KG1 (cell line): ENCODE measurements at regions not wholly inside any gene's neighbourhood (a gene's known extent, or its start where the extent isn't known, plus 50 kb on each side); places are given as distances from the start of the nearest gene placed in this dataset.
"Not testable (repeated sequence)": the region's sequence is repeated elsewhere in the genome, so short reads cannot be mapped to it uniquely, and the experiment has no call there.

ENCODE experiments used
- DNase-seq: peaks from one replicate; lab custom pipeline; 2025; lab: John Stamatoyannopoulos, UW

DNA sequence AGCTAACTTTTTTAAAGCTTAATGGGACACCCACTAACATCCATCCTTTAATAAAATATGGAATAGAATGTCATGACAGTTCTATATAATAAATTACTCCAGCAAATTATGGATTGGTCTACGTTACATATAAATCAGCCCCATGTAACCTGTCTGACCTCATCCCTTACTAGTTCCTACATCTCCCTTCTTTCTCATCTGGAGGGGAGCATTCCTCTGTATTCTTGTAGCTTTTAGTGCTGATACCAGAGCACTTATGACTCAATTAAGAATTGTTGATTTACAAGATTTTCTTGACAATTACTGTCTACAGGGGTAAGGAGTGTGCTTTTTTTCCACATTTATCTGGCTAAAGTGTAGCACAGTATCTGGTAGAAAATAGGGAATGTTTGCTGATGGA, 523.7 kb downstream of the FAM181B start:
- DNase-seq, result no peak

DNA sequence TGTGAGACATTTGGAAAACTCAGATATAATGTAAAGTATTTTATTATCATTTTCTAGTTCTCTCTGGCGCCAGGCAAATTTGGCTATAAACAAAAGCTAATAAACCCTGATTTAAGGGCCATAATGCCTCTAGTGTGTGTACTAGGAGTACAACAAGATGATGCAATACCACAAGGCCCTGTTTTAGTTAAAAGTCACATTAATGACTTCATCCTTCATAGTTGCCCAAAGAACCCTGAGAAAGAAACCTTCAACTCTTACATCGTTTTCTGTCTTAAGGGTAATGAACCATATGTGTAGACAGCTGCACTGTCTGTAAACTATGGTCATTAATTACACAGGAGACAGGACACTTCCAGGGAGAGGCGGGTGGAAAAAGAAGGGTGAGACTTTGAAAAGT, 538.4 kb downstream of the FAM181B start:
- no peak for DNase-seq

DNA sequence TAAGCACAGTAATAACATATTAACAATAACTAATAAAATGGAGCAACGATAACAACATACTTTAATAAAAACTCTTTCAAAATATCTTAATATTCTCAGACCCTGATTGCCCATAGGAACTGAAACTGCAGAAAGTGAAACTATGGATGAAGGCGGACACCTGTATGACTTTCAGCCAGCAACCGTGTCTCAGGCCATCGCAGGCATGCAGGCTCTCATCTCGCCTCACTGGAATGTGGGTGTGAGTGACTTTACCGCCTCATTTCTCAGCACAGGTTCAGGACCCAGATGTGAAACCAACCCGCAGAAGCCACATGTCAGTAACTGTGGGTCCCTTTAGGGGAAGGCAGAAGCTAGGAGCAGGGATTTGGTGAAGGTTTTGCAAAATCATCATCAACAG, 539.1 kb downstream of the FAM181B start:
- DNase-seq, result no peak

DNA sequence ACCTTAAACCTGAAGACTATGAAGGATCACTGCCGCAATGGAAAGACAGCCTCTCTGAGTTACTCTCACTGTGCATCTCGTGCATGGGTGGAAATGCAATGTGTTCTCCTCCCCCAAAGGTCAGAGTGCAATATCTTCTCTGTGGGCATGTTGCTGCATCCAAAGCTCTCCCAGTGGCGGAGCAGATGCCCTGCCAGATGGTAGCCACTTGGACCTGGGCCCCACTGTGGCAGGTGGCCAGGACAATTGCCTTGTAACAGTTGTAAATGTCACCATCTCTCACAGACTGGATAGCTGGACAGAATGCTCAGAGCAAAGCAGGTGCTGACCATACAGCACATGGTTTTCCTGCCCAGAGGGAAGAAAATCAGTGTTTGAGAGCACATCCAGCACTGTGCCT, 542.0 kb downstream of the FAM181B start:
- DNase-seq, result no peak

GRCh38 chr11:82185925-82186324, 547.7 kb downstream of the FAM181B start:
- no peak for DNase-seq

DNA sequence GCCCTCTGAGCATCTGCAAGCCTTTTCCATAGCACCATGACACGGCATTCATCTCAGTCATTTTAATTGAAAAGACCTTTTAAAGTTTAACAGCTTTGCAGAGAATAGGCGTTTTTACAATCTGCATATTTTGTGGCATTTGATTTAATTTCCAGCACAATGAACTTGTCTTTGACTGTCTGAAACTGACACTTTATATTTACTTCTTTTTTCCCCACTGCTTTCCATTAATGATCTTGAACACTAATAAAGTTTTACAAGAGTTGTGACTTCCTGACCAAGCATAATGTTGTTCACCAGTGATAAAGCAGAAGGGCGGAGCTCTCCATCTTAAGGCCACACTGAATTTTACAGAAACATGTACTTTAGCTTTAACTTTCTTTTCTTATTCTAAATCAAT, 548.7 kb downstream of the FAM181B start:
- DNase-seq, result no peak

DNA sequence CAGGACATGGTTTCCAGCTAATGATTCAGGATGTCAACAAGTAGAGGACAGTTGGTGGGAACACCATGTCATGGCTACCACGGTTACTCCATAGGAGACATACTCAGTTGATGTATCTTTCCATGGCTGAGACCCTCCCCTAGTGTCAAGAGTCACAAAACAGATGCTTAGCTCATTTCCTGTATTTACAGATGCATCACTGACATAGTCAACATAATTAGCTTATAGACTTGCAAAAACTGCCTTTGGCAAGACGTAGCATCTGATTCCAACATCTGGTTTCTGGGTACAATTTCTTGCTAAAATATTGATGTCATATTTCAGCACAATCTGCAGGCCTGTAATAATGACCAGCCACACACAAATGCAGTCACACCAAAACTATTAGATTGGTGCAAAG, 550.3 kb downstream of the FAM181B start:
- DNase-seq, result no peak

GRCh38 chr11:82182697-82183096, 551.0 kb downstream of the FAM181B start:
- not testable (repeated sequence) for DNase-seq

DNA sequence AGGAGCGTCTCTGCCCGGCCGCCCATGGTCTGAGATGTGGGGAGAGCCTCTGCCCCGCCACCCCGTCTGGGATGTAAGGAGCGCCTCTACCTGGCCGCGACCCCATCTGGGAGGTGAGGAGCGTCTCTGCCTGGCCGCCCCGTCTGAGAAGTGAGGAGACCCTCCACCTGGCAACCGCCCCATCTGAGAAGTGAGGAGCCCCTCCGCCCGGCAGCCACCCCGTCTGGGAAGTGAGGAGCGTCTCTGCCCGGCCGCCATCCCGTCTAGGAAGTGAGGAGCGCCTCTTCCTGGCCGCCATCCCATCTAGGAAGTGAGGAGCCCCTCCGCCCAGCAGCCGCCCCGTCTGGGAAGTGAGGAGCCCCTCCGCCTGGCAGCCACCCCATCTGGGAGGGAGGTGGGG, 551.9 kb downstream of the FAM181B start:
- not testable (repeated sequence) for DNase-seq

DNA sequence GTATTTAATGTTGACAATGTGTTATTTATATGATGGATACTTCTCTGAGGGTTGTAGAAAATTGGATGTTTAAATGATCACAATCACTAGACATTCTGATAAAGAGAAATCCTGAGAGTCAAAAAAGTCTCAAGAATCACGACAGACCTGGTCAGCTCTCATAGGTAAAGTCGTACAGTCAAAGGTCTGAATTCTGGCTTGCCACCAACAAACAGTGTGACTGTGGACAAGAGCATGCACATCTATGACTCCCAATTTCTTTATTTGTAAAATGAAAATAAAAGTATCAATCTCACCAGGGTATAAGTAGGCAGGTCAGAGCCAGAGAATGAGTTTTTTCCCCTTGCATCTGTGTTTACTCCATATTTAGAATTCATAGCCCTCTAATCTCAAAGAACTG, 556.7 kb downstream of the FAM181B start:
- DNase-seq, result no peak

DNA sequence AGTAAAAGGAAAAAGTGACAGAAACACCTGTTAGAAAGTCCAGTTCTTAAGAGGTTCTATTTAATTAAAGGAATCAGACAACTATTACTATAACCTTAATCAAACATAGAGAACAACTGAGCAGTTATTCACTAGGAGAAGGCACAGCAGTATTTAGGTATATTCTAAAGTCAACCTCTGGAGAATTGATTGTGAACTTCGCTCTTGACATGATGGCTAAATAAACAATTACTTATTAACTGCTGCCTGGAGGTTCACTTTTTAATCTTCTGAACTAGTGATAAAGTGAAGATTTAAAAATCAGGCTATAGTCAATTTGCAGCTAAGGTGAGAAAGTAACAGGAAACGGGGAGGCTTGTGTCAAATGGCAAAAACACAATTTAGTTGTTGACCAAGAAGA, 557.3 kb downstream of the FAM181B start:
- DNase-seq, result no peak

GRCh38 chr11:82174610-82175009, 559.1 kb downstream of the FAM181B start:
- DNase-seq, result no peak

DNA sequence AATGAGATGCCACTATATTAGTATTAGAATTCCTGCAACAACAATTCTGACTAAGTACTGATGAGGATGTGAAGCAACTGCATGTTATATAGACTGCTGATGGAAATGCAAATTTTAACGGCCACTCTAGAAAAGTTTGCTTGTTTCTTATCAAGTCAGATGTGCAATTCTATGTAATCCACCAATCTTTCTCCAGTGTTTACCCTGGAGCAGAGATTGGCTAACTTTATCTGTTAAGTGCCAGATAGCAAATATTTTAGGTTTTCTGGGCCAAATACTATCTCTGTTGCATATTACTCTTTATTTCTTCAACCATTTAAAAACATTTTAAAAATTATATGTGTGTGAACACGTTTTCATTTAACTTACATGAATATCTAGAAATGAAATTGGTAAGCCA, 586.9 kb downstream of the FAM181B start:
- no peak for DNase-seq

DNA sequence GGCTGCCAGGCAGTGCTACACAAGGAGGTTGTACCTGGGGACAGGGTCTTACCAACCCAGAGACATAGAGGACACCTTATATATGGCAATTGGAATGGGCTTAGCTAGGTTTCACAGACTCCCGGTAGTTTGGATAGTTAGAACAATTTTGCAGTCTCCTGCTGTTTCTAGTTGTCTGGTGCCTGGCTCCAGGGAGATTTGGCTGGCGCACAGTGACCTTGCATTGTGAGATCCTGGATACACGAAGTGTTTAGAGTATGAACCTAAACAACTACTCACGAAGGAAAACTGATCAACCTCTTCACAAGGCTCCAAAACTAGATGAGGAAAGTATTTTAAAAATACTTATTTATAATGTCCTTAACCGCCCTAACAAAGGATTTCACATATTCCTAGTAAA, 614.7 kb downstream of the FAM181B start:
- no peak for DNase-seq

DNA sequence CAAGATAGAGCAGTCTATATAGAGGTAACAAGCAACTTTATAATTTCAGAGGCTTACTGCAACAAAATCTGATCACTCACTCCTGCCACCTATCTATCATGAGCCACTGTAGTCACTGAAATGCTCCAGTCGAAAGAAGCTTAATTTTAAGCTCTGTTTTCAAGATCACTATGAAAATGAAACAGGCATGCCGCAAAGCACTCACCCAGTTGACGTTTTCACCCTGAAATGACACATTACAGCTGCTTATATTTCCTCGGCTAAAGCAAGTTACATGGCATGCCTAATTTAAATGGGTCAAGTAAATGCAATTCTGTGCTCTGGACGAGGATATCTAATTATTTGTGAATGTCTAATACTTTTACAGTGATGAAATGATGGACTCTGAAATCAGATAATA, 616.3 kb downstream of the FAM181B start:
- DNase-seq, result no peak

GRCh38 chr11:82105331-82105998, 628.2 kb downstream of the FAM181B start:
- DNase-seq, result no peak

- DNase-seq, result no peak
Observed at GRCh38 chr11:82092904-82093303, 640.8 kb downstream of the FAM181B start.

GRCh38 chr11:82089426-82089825, 644.2 kb downstream of the FAM181B start:
- no peak for DNase-seq

DNA sequence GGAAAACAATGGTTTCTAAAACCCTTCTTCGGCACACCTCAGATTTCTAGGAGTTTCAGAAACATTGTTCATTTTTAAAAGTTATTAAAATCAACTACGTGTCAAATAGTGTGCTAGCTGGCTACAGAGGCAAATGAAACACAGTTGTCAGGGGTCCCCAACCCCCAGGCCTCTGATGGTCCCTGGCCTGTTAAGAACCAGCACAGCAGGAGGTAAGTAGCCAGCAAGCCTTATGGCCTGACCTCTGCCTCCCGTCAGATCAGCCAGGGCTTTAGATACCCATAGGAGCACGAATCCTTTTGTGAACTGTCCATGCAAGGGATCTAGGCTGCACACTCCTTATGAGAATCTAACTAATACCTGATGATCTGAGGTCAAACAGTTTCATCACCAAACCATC, 648.2 kb downstream of the FAM181B start:
- DNase-seq, result no peak

- no peak for DNase-seq
Observed at GRCh38 chr11:82082976-82083375, 650.7 kb downstream of the FAM181B start.

- no peak for DNase-seq
Observed at GRCh38 chr11:82080160-82080559, 653.5 kb downstream of the FAM181B start.

DNA sequence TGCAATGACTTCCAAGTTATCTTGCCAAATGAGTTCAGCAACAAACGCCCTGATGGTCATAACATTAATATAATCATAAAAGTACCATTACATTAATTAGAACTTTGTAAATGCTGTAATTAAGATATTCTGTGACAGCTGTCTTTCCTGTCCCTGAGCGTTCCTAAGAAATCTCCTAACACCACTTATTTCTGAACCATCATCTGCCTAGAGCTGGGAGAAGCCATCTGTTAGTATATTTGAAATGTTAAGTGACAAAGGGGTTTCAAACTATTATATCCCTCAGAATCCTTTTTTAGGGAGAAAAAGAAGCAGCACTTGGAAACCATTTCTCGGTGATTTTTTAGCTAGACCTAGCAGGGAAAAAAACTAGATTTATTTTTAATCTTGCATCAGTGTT, 657.5 kb downstream of the FAM181B start:
- no peak for DNase-seq

GRCh38 chr11:82059505-82059904, 674.2 kb downstream of the FAM181B start:
- DNase-seq, result no peak

GRCh38 chr11:82056450-82056849, 677.2 kb downstream of the FAM181B start:
- DNase-seq, result no peak

- no peak for DNase-seq
Observed at GRCh38 chr11:82049199-82049598, 684.5 kb downstream of the FAM181B start.
